ENCODE measurements at regions not wholly inside any gene's neighbourhood (a gene's known extent, or its start where the extent isn't known, plus 50 kb on each side); places are given as distances from the start of the nearest gene placed in this dataset.
A peak's percentile ranks its signal among the peaks of the same experiment; 100 is the strongest.

GRCh38 chr11:116082256-116082655, 578.0 kb upstream of the CADM1 start:
- DNase-seq (ENCODE audit: extremely low read depth in 1 of 11, low read depth in 9 of 11, low spot score in 4 of 11) = no peak

GRCh38 chr11:116079580-116079979, 575.4 kb upstream of the CADM1 start:
- no peak for DNase-seq (ENCODE audit: extremely low read depth in 1 of 11, low read depth in 9 of 11, low spot score in 4 of 11)

- DNase-seq (ENCODE audit: extremely low read depth in 1 of 11, low read depth in 9 of 11, low spot score in 4 of 11) = peak in 1 of 11 donors; percentile 34
These were observed 573.9 kb upstream of the CADM1 start for GRCh38 chr11:116078101-116078591.

GRCh38 chr11:116077092-116077491, 572.9 kb upstream of the CADM1 start:
- DNase-seq (ENCODE audit: extremely low read depth in 1 of 11, low read depth in 9 of 11, low spot score in 4 of 11) = no peak

- DNase-seq (ENCODE audit: extremely low read depth in 1 of 11, low read depth in 9 of 11, low spot score in 4 of 11) = no peak
These were observed 569.9 kb upstream of the CADM1 start for GRCh38 chr11:116073854-116074837.

- no peak for DNase-seq (ENCODE audit: extremely low read depth in 1 of 11, low read depth in 9 of 11, low spot score in 4 of 11)
These were observed 568.6 kb upstream of the CADM1 start for GRCh38 chr11:116072601-116073410.

GRCh38 chr11:116072133-116072532, 567.9 kb upstream of the CADM1 start:
- no peak for DNase-seq (ENCODE audit: extremely low read depth in 1 of 11, low read depth in 9 of 11, low spot score in 4 of 11)

- DNase-seq (ENCODE audit: extremely low read depth in 1 of 11, low read depth in 9 of 11, low spot score in 4 of 11) = no peak
These were observed 567.0 kb upstream of the CADM1 start for GRCh38 chr11:116071241-116071640.

GRCh38 chr11:116070520-116070919, 566.3 kb upstream of the CADM1 start:
- no peak for DNase-seq (ENCODE audit: extremely low read depth in 1 of 11, low read depth in 9 of 11, low spot score in 4 of 11)

- no peak for DNase-seq (ENCODE audit: extremely low read depth in 1 of 11, low read depth in 9 of 11, low spot score in 4 of 11)
These were observed 562.6 kb upstream of the CADM1 start for GRCh38 chr11:116066777-116067176.

GRCh38 chr11:116065986-116066385, 561.8 kb upstream of the CADM1 start:
- no peak for DNase-seq (ENCODE audit: extremely low read depth in 1 of 11, low read depth in 9 of 11, low spot score in 4 of 11)

- DNase-seq (ENCODE audit: extremely low read depth in 1 of 11, low read depth in 9 of 11, low spot score in 4 of 11) = no peak
These were observed 561.1 kb upstream of the CADM1 start for GRCh38 chr11:116065191-116065895.

- peak in 7 of 11 donors; percentile 52 to 77 (median 68) for DNase-seq (ENCODE audit: extremely low read depth in 1 of 11, low read depth in 9 of 11, low spot score in 4 of 11)
These were observed 558.4 kb upstream of the CADM1 start for GRCh38 chr11:116062490-116063171.

- DNase-seq (ENCODE audit: extremely low read depth in 1 of 11, low read depth in 9 of 11, low spot score in 4 of 11) = no peak
These were observed 557.9 kb upstream of the CADM1 start for GRCh38 chr11:116062129-116062489.

GRCh38 chr11:116061322-116061721, 557.1 kb upstream of the CADM1 start:
- no peak for DNase-seq (ENCODE audit: extremely low read depth in 1 of 11, low read depth in 9 of 11, low spot score in 4 of 11)

GRCh38 chr11:116059919-116060318, 555.7 kb upstream of the CADM1 start:
- DNase-seq (ENCODE audit: extremely low read depth in 1 of 11, low read depth in 9 of 11, low spot score in 4 of 11) = no peak

- DNase-seq (ENCODE audit: extremely low read depth in 1 of 11, low read depth in 9 of 11, low spot score in 4 of 11) = no peak
These were observed 552.8 kb upstream of the CADM1 start for GRCh38 chr11:116057000-116057399.

GRCh38 chr11:116055064-116055463, 550.8 kb upstream of the CADM1 start:
- DNase-seq (ENCODE audit: extremely low read depth in 1 of 11, low read depth in 9 of 11, low spot score in 4 of 11) = no peak

GRCh38 chr11:116053548-116053919, 549.3 kb upstream of the CADM1 start:
- DNase-seq (ENCODE audit: extremely low read depth in 1 of 11, low read depth in 9 of 11, low spot score in 4 of 11) = no peak

Data from renal cortex interstitium (tissue), 11 donors.